Astrocyte (in vitro differentiated cells and primary cell): ENCODE measurements at regions not wholly inside any gene's neighbourhood (a gene's known extent, or its start where the extent isn't known, plus 50 kb on each side); places are given as distances from the start of the nearest gene placed in this dataset.

ENCODE experiments used
- DNase-seq: peaks from one replicate; pipeline ENCODE4 v3.0.0-alpha.2; 2010; ENCODE audit warnings: low read depth
- FAIRE-seq: peaks from 2 replicates; lab custom pipeline; 2011; peaks lifted over from hg19 to GRCh38; lab: Jason Lieb, UNC
- H2AFZ ChIP-seq: 2 replicates; pipeline ENCODE4 v1.6.0; 2012; ENCODE audit warnings: low read depth, low read length, inconsistent platforms
- H3K27ac ChIP-seq: 2 replicates; pipeline ENCODE4 v1.5.1; 2011; ENCODE audit warnings: low read depth, low read length, inconsistent platforms
- H3K27me3 ChIP-seq: 2 replicates; pipeline ENCODE4 v1.6.0; 2011; ENCODE audit warnings: low read length, inconsistent platforms; ENCODE audit not compliant: insufficient read depth
- H3K36me3 ChIP-seq: 2 replicates; pipeline ENCODE4 v1.5.1; 2011; ENCODE audit warnings: low read length, inconsistent platforms; ENCODE audit not compliant: insufficient read depth
- H3K4me1 ChIP-seq: 2 replicates; pipeline ENCODE4 v1.5.1; 2011; ENCODE audit warnings: low read length, inconsistent platforms; ENCODE audit not compliant: insufficient read depth
- H3K4me2 ChIP-seq: 2 replicates; pipeline ENCODE4 v1.6.0; 2012; ENCODE audit warnings: low read length, inconsistent platforms
- H3K4me3 ChIP-seq: 2 replicates; pipeline ENCODE4 v1.5.1; 2011; ENCODE audit warnings: low read depth, mild to moderate bottlenecking, low read length, inconsistent platforms; ENCODE audit not compliant: insufficient read depth
- H3K79me2 ChIP-seq: 2 replicates; pipeline ENCODE4 v1.6.0; 2012; ENCODE audit warnings: mild to moderate bottlenecking, low read length, inconsistent platforms; ENCODE audit not compliant: insufficient read depth
- H3K9ac ChIP-seq: 2 replicates; pipeline ENCODE4 v1.6.0; 2012; ENCODE audit warnings: mild to moderate bottlenecking, low read length, inconsistent platforms
- H3K9me3 ChIP-seq: 2 replicates; pipeline ENCODE4 v1.5.1; 2012; ENCODE audit warnings: low read depth, mild to moderate bottlenecking, low read length, inconsistent platforms; ENCODE audit not compliant: insufficient read depth
- H4K20me1 ChIP-seq: 2 replicates; pipeline ENCODE4 v1.6.0; 2012; ENCODE audit warnings: low read length, inconsistent platforms; ENCODE audit not compliant: insufficient read depth
- H3K27ac Mint-ChIP-seq: one replicate; pipeline ENCODE4 v1.8.0; 2021; ENCODE audit warnings: mild to moderate bottlenecking, mixed read lengths; ENCODE audit not compliant: unreplicated experiment
- H3K27me3 Mint-ChIP-seq: one replicate; pipeline ENCODE4 v1.8.0; 2021; ENCODE audit warnings: low read depth, mixed read lengths; ENCODE audit not compliant: unreplicated experiment
- H3K36me3 Mint-ChIP-seq: one replicate; pipeline ENCODE4 v1.8.0; 2021; ENCODE audit warnings: low read depth, mixed read lengths; ENCODE audit not compliant: unreplicated experiment
- H3K4me1 Mint-ChIP-seq: one replicate; pipeline ENCODE4 v1.8.0; 2021; ENCODE audit warnings: low read depth, mixed read lengths; ENCODE audit not compliant: unreplicated experiment
- H3K4me3 Mint-ChIP-seq: one replicate; pipeline ENCODE4 v1.8.0; 2021; ENCODE audit warnings: mild to moderate bottlenecking, moderate library complexity, mixed read lengths; ENCODE audit not compliant: unreplicated experiment
- H3K9me3 Mint-ChIP-seq: one replicate; pipeline ENCODE4 v1.8.0; 2021; ENCODE audit warnings: mild to moderate bottlenecking, mixed read lengths; ENCODE audit not compliant: unreplicated experiment
- CTCF ChIP-seq: IDR thresholded peaks from 2 replicates; pipeline ENCODE4 v1.5.1; 2011; ENCODE audit warnings: low read depth, mild to moderate bottlenecking, inconsistent platforms, low read length, moderate library complexity; ENCODE audit not compliant: insufficient read depth
- EZH2 ChIP-seq: IDR thresholded peaks from 2 replicates; pipeline ENCODE4 v1.6.1; 2012; ENCODE audit warnings: mild to moderate bottlenecking, low read length, inconsistent platforms; ENCODE audit not compliant: insufficient read depth

DNA sequence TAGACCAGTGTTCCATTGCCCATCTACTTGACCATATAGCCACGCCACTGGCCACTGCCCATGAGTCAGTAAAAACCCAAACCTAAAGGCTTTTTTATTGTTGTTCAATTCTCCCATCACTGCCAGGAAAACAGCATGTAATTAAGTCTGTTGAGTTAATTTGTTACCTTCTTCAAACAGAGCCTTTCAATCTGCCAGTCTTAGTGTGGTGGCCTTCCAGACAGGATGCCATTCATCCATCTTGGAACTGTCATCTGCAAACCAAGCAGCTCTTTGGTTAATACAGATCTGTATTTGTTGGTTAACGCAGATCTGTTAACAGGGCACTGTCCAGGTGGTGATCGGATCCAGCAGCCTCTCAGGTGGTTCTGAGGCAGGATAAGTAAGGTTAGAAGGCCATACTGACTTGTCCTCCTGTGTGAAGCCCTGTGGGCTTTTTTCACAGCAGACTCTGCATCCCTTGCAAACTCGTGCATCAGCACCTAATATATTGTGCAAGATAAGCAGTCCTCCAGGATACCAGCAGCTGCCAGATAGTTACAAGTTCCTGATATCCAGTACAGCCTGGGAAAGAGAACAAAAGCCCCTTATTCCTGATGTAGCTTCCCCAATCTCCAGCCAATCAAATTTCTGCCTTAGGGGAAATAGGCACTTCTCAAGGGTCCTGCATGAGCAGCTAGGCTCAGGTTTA lies 59.1 kb upstream of the DHRS4 start:
- no peak overlapping the region for H2AFZ ChIP-seq
- Mint-ChIP-seq H3K4me3 (no peak overlapping the region), H3K27me3 (peaks cover 4% of the 10 kb centered on the region), H3K36me3 (no peaks in the 10 kb centered on the region), H3K9me3 (peaks cover 2% of the 10 kb centered on the region), H3K27ac (no peak overlapping the region), H3K4me1 (no peaks in the 10 kb centered on the region)
- TF ChIP-seq EZH2 (no peak), CTCF (no peak)
- H3K9me3 ChIP-seq, result no peaks in the 10 kb centered on the region
- H3K4me1 ChIP-seq, result no peaks in the 10 kb centered on the region
- H3K4me3 ChIP-seq, result no peak overlapping the region
- no peak for FAIRE-seq
- no peaks in the 10 kb centered on the region for H3K79me2 ChIP-seq
- no peaks in the 10 kb centered on the region for H3K36me3 ChIP-seq
- no peak overlapping the region for H3K4me2 ChIP-seq
- DNase-seq, result no peak
- no peaks in the 10 kb centered on the region for H4K20me1 ChIP-seq
- no peak overlapping the region for H3K9ac ChIP-seq
- no peak overlapping the region for H3K27ac ChIP-seq
- no peaks in the 10 kb centered on the region for H3K27me3 ChIP-seq

GRCh38 chr14:23895053-23895419 lies 58.5 kb upstream of the DHRS4 start:
- no peaks in the 10 kb centered on the region for H3K4me1 ChIP-seq
- no peak overlapping the region for H2AFZ ChIP-seq
- no peak for FAIRE-seq
- H3K27me3 ChIP-seq, result no peaks in the 10 kb centered on the region
- Mint-ChIP-seq H3K9me3 (peaks cover 2% of the 10 kb centered on the region), H3K27me3 (peaks cover 4% of the 10 kb centered on the region), H3K4me3 (no peak overlapping the region), H3K4me1 (no peaks in the 10 kb centered on the region), H3K36me3 (no peaks in the 10 kb centered on the region), H3K27ac (no peak overlapping the region)
- TF ChIP-seq CTCF (no peak), EZH2 (no peak)
- H3K9ac ChIP-seq, result no peak overlapping the region
- H3K4me3 ChIP-seq, result no peak overlapping the region
- no peaks in the 10 kb centered on the region for H3K9me3 ChIP-seq
- no peak overlapping the region for H3K4me2 ChIP-seq
- no peaks in the 10 kb centered on the region for H3K36me3 ChIP-seq
- no peak for DNase-seq
- no peaks in the 10 kb centered on the region for H4K20me1 ChIP-seq
- no peaks in the 10 kb centered on the region for H3K79me2 ChIP-seq
- no peak overlapping the region for H3K27ac ChIP-seq

- no peaks in the 10 kb centered on the region for H3K36me3 ChIP-seq
- TF ChIP-seq CTCF (no peak), EZH2 (no peak)
- H3K9me3 Mint-ChIP-seq, result peaks cover 2% of the 10 kb centered on the region
These were observed 58.1 kb upstream of the DHRS4 start for GRCh38 chr14:23895480-23895879.

More at GRCh38 chr14:23895480-23895879, 58.1 kb upstream of the DHRS4 start:
- no peaks in the 10 kb centered on the region for H3K79me2 ChIP-seq
- Mint-ChIP-seq H3K27ac (no peak overlapping the region), H3K4me1 (no peaks in the 10 kb centered on the region), H3K27me3 (peaks cover 4% of the 10 kb centered on the region), H3K4me3 (no peak overlapping the region), H3K36me3 (no peaks in the 10 kb centered on the region)
- no peak for DNase-seq
- H3K9ac ChIP-seq, result no peak overlapping the region
- no peaks in the 10 kb centered on the region for H3K27me3 ChIP-seq
- H3K4me1 ChIP-seq, result no peaks in the 10 kb centered on the region
- no peak for FAIRE-seq
- H3K4me3 ChIP-seq, result no peak overlapping the region
- no peak overlapping the region for H2AFZ ChIP-seq
- H3K4me2 ChIP-seq, result no peak overlapping the region
- no peaks in the 10 kb centered on the region for H3K9me3 ChIP-seq
- H3K27ac ChIP-seq, result no peak overlapping the region
- H4K20me1 ChIP-seq, result no peaks in the 10 kb centered on the region
